CD4-positive, alpha-beta T cell (primary cell): ENCODE measurements at regions not wholly inside any gene's neighbourhood (a gene's known extent, or its start where the extent isn't known, plus 50 kb on each side); places are given as distances from the start of the nearest gene placed in this dataset.

ENCODE experiments used
- ATAC-seq: fragments of 200-7000 bp; cut with Tn5 transposase; one replicate; pipeline ENCODE4 v1.10.0; 2022; ENCODE audit warnings: mild to moderate bottlenecking; ENCODE audit not compliant: poor library complexity
- CTCF ChIA-PET: fragments of 350-600 bp; sonication (Branson Sonifier 250); formaldehyde crosslinking; loops from one replicate; lab custom pipeline; 2021; ENCODE audit warnings: antibody characterized with exemption, inconsistent platforms; lab: Charles Lee
- POLR2A ChIA-PET: fragments of 350-600 bp; sonication (Branson Sonifier 250); formaldehyde crosslinking; loops from one replicate; lab custom pipeline; 2021; ENCODE audit warnings: antibody characterized with exemption, inconsistent platforms; lab: Charles Lee
- DNase-seq, 14 experiments: peaks; one replicate each; pipeline ENCODE4 v3.0.0-alpha.2; 2013 to 2020; ENCODE audit warnings: mixed read lengths in 2 of 14
- H3K27ac ChIP-seq, 2 donors: one replicate each; pipeline versions ENCODE4 v1.5.1 to v1.7.0; 2013; ENCODE audit warnings: low read length in 2 of 2, low read depth in 1 of 2, mild to moderate bottlenecking in 1 of 2
- H3K27me3 ChIP-seq, 2 experiments: 1 replicate in 1 of 2; 2 replicates in 1 of 2; pipeline versions ENCODE4 v1.6.1 to v1.7.0; 2013; ENCODE audit warnings: low read length in 2 of 2, control low read depth in 1 of 2, mild to moderate bottlenecking in 1 of 2, moderate library complexity in 1 of 2; ENCODE audit not compliant: insufficient read depth in 2 of 2, control insufficient read depth in 1 of 2
- H3K36me3 ChIP-seq: one replicate; pipeline ENCODE4 v1.6.1; 2013; ENCODE audit warnings: low read length, control low read depth; ENCODE audit not compliant: insufficient read depth
- H3K4me1 ChIP-seq: one replicate; pipeline ENCODE4 v1.6.1; 2013; ENCODE audit warnings: low read length, control low read depth; ENCODE audit not compliant: insufficient read depth
- H3K4me3 ChIP-seq: one replicate; pipeline ENCODE4 v1.5.1; 2013; ENCODE audit warnings: mild to moderate bottlenecking, low read length, moderate library complexity
- H3K9me3 ChIP-seq, 2 experiments: 1 replicate in 1 of 2; 2 replicates in 1 of 2; pipeline versions ENCODE4 v1.6.1 to v1.7.0; 2013; ENCODE audit warnings: low read length in 2 of 2, mild to moderate bottlenecking in 2 of 2, control low read depth in 1 of 2, moderate library complexity in 1 of 2; ENCODE audit not compliant: control insufficient read depth in 1 of 2, insufficient read depth in 1 of 2
- H3K27ac Mint-ChIP-seq: one replicate; pipeline ENCODE4 v1.8.0; 2020; ENCODE audit warnings: mixed read lengths
- H3K27me3 Mint-ChIP-seq: one replicate; pipeline ENCODE4 v1.8.0; 2021; ENCODE audit warnings: mixed read lengths
- H3K36me3 Mint-ChIP-seq: one replicate; pipeline ENCODE4 v1.8.0; 2021; ENCODE audit warnings: low read depth, mixed read lengths
- H3K4me1 Mint-ChIP-seq: one replicate; pipeline ENCODE4 v1.8.0; 2021; ENCODE audit warnings: low read depth, mixed read lengths
- H3K4me3 Mint-ChIP-seq: one replicate; pipeline ENCODE4 v1.8.0; 2020; ENCODE audit warnings: mild to moderate bottlenecking, mixed read lengths
- H3K9me3 Mint-ChIP-seq: one replicate; pipeline ENCODE4 v1.8.0; 2020; ENCODE audit warnings: mixed read lengths
- CTCF ChIP-seq: fragments of 200-600 bp; IDR thresholded peaks from one replicate; pipeline ENCODE4 v1.8.0; 2022; ENCODE audit warnings: antibody characterized with exemption, mild to moderate bottlenecking
- intact Hi-C, 2 experiments: fragments of 100-400 bp; cut with DNase I in 1 of 2; cut with micrococcal nuclease in 1 of 2; formaldehyde crosslinking; loops; one replicate each; pipeline versions ENCODE4 v1.15.1 to v1.9.0; 2023 to 2025; cut with DNase I, micrococcal nuclease

DNA sequence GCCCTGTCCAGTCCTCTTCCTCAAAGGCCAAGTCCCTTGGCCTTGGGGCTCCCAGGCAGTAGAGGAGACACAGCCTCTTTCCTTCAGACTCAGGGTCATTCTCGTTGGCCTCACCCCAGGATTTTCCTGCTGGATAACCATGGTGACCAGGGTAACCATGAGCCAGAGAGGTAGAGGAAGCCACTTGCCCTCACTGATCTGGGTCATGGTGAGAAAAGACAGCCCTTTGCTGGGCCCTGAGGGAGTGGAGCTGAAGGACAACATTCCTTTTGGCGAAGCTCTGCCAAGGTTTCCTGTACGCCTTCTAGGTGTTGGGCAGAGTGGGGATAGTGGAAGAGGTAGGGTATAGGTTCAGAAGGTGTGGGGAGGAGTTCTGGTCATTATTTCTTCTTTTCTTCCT, 53.1 kb upstream of the WNT4 start:
- CTCF ChIA-PET = no interaction called here
- Mint-ChIP-seq H3K4me3 (no peak overlapping the region), H3K4me1 (no peaks in the 10 kb centered on the region), H3K36me3 (no peaks in the 10 kb centered on the region), H3K9me3 (no peaks in the 10 kb centered on the region), H3K27ac (no peak overlapping the region), H3K27me3 (peaks cover 27% of the 10 kb centered on the region)
- H3K4me3 ChIP-seq = no peak overlapping the region
- TF ChIP-seq CTCF = no peak
- intact Hi-C loops = no loop called here
- H3K27me3 ChIP-seq = peaks cover 0 to 8% of the 10 kb centered on the region in 2 experiments
- no peaks in the 10 kb centered on the region for H3K9me3 ChIP-seq
- DNase-seq (no peak), ATAC-seq (no peak)
- POLR2A ChIA-PET = no interaction called here
- H3K36me3 ChIP-seq = no peaks in the 10 kb centered on the region
- no peak overlapping the region for H3K27ac ChIP-seq
- no peaks in the 10 kb centered on the region for H3K4me1 ChIP-seq

DNA sequence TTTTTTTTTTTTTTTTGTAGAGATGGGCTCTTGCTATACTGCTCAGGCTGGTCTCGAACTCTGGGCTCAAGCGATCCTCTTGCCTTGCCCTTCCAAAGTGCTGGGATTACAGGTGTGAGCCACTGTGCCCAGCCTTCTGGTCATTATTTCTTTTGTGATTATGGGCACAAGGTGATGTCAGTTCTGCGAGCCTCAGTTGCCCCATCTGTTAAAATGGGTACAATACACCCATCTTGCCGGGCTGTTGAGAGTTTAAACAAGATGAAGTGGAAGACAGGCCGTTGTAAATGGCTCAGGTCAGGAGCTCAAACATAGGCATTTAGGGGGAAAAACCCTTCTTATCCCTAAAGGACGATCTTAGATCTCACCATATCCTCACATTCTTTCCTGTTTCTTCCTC, 53.7 kb upstream of the WNT4 start:
- H3K9me3 Mint-ChIP-seq = no peaks in the 10 kb centered on the region
- Histone ChIP-seq H3K4me1 (no peaks in the 10 kb centered on the region), H3K36me3 (no peaks in the 10 kb centered on the region), H3K27ac (no peak overlapping the region), H3K4me3 (no peak overlapping the region), H3K9me3 (no peaks in the 10 kb centered on the region), H3K27me3 (peaks cover 0 to 8% of the 10 kb centered on the region in 2 experiments)
- H3K27me3 Mint-ChIP-seq = peaks cover 27% of the 10 kb centered on the region
- ChIA-PET POLR2A (no interaction called here), CTCF (no interaction called here)
- ATAC-seq = no peak
- intact Hi-C loops = no loop called here
- TF ChIP-seq CTCF = no peak
- no peaks in the 10 kb centered on the region for H3K4me1 Mint-ChIP-seq
- no peak for DNase-seq
- H3K4me3 Mint-ChIP-seq = no peak overlapping the region
- no peaks in the 10 kb centered on the region for H3K36me3 Mint-ChIP-seq
- no peak overlapping the region for H3K27ac Mint-ChIP-seq

GRCh38 chr1:22197644-22198043, 54.7 kb upstream of the WNT4 start:
- Mint-ChIP-seq H3K9me3 (no peaks in the 10 kb centered on the region), H3K27ac (no peak overlapping the region), H3K27me3 (peaks cover 32% of the 10 kb centered on the region), H3K4me1 (no peaks in the 10 kb centered on the region), H3K36me3 (no peaks in the 10 kb centered on the region), H3K4me3 (no peak overlapping the region)
- ChIA-PET POLR2A (no interaction called here), CTCF (no interaction called here)
- no peaks in the 10 kb centered on the region for H3K9me3 ChIP-seq
- no peak for ATAC-seq
- H3K4me1 ChIP-seq = no peaks in the 10 kb centered on the region
- H3K27ac ChIP-seq = no peak overlapping the region
- DNase-seq = no peak
- H3K4me3 ChIP-seq = no peak overlapping the region
- H3K36me3 ChIP-seq = no peaks in the 10 kb centered on the region
- peaks cover 0 to 8% of the 10 kb centered on the region in 2 experiments for H3K27me3 ChIP-seq
- intact Hi-C loops = no loop called here
- TF ChIP-seq CTCF = no peak
